ENCODE measurements at regions not wholly inside any gene's neighbourhood (a gene's known extent, or its start where the extent isn't known, plus 50 kb on each side); places are given as distances from the start of the nearest gene placed in this dataset.

GRCh38 chr22:46072981-46073682 lies 77.2 kb upstream of the PPARA start:
- no peaks in the 10 kb centered on the region for H3K27me3 ChIP-seq
- H3K27ac ChIP-seq = peak overlapping the region; percentile 92 to 100 (median 100)
- no peaks in the 10 kb centered on the region for H3K36me3 ChIP-seq
- peaks cover 30 to 75% (median 41%) of the 10 kb centered on the region in 3 donors for H3K4me1 ChIP-seq
- TF ChIP-seq CTCF (IDR thresholded peaks at IDR 0.05) = no peak
- no peak for TF ChIP-seq POLR2A (IDR thresholded peaks at IDR 0.05)
- H3K9me3 ChIP-seq = no peaks in the 10 kb centered on the region
- intact Hi-C loops (cut with DNase I) = no loop called here
- WGBS, 2 donors = 11 to 14% methylated on average over 14 to 16 of the region's 16 CpGs
- peak overlapping the region; percentile 63 to 96 (median 80) for H3K4me3 ChIP-seq
- no peak for DNase-seq

GRCh38 chr22:46073683-46074504 lies 76.4 kb upstream of the PPARA start:
- no peaks in the 10 kb centered on the region for H3K36me3 ChIP-seq
- peak overlapping the region; percentile 63 to 96 (median 80) for H3K4me3 ChIP-seq
- peak overlapping the region; percentile 92 to 100 (median 100) for H3K27ac ChIP-seq
- WGBS, 2 donors = 16 to 23% methylated on average over 7 to 16 of the region's 28 CpGs
- intact Hi-C loops (cut with DNase I) = no loop called here
- no peak for DNase-seq
- TF ChIP-seq POLR2A (IDR thresholded peaks at IDR 0.05) (peak in 1 of 4 donors; percentile 13), CTCF (IDR thresholded peaks at IDR 0.05) (no peak)
- peaks cover 35 to 75% (median 49%) of the 10 kb centered on the region in 3 donors for H3K4me1 ChIP-seq
- no peaks in the 10 kb centered on the region for H3K27me3 ChIP-seq
- H3K9me3 ChIP-seq = no peaks in the 10 kb centered on the region

GRCh38 chr22:46074771-46075551 lies 75.4 kb upstream of the PPARA start:
- TF ChIP-seq CTCF (IDR thresholded peaks at IDR 0.05) (no peak), POLR2A (IDR thresholded peaks at IDR 0.05) (peak in 1 of 4 donors; percentile 16)
- Histone ChIP-seq H3K4me1 (peaks cover 43 to 75% (median 59%) of the 10 kb centered on the region in 3 donors), H3K27me3 (no peaks in the 10 kb centered on the region), H3K36me3 (no peaks in the 10 kb centered on the region), H3K9me3 (no peaks in the 10 kb centered on the region), H3K4me3 (peak overlapping the region; percentile 63 to 96 (median 80)), H3K27ac (peak overlapping the region; percentile 92 to 100 (median 100))
- no peak for DNase-seq
- intact Hi-C loops (cut with DNase I) = no loop called here
- WGBS, 2 donors = 5 to 13% methylated on average over 5 to 7 of the region's 19 CpGs

GRCh38 chr22:46075764-46076531 lies 74.4 kb upstream of the PPARA start:
- H3K4me1 ChIP-seq = peaks cover 43 to 81% (median 62%) of the 10 kb centered on the region in 3 donors
- DNase-seq = no peak
- H3K4me3 ChIP-seq = peak overlapping the region; percentile 63 to 96 (median 80)
- H3K9me3 ChIP-seq = no peaks in the 10 kb centered on the region
- TF ChIP-seq CTCF (IDR thresholded peaks at IDR 0.05) (no peak), POLR2A (IDR thresholded peaks at IDR 0.05) (no peak)
- H3K27me3 ChIP-seq = no peaks in the 10 kb centered on the region
- intact Hi-C loops (cut with DNase I) = no loop called here
- WGBS, 2 donors = 17 to 23% methylated on average over 11 to 13 of the region's 15 CpGs
- H3K27ac ChIP-seq = peak overlapping the region; percentile 92 to 100 (median 100)
- no peaks in the 10 kb centered on the region for H3K36me3 ChIP-seq
